HepG2 (cell line): ENCODE measurements at regions not wholly inside any gene's neighbourhood (a gene's known extent, or its start where the extent isn't known, plus 50 kb on each side); places are given as distances from the start of the nearest gene placed in this dataset.

Experiments used
- ATAC-seq: fragments of 200-7000 bp; cut with Tn5 transposase; 3 replicates; pipeline ENCODE4 v1.9.1; 2020; ENCODE audit warnings: mild to moderate bottlenecking, moderate library complexity
- BruUV-seq: library from RNA; stranded (reverse); fragments of 400-500 nt; replicated peaks from 2 replicates; lab custom pipeline; 2021; lab: Mats Ljungman, UMichigan
- CTCF ChIA-PET: fragments of 300-600 bp; formaldehyde crosslinking; extraction: SDS; loops from one replicate; lab custom pipeline; 2021; ENCODE audit warnings: low total read pairs, inconsistent platforms, low intra/inter-chr PET ratio; lab: Yijun Ruan, JAX
- POLR2A ChIA-PET: fragments of 350-600 bp; sonication (Branson Sonifier 250); formaldehyde crosslinking; loops from one replicate; lab custom pipeline; 2020; ENCODE audit warnings: antibody characterized with exemption, inconsistent platforms; lab: Yijun Ruan, JAX
- DNase-seq: peaks from one replicate; pipeline ENCODE4 v3.0.0-alpha.2; 2015; ENCODE audit warnings: low spot score
- FAIRE-seq: peaks from 3 replicates; lab custom pipeline; 2011; peaks lifted over from hg19 to GRCh38; lab: Jason Lieb, UNC
- H2AFZ ChIP-seq: one replicate; pipeline ENCODE4 v1.6.1; 2011; ENCODE audit warnings: low read length, inconsistent platforms
- H3K27ac ChIP-seq: fragments of 300-600 bp; 3 replicates; pipeline ENCODE4 v1.8.0; 2011; ENCODE audit warnings: mixed run types, mild to moderate bottlenecking, mixed read lengths, low read length, inconsistent platforms; ENCODE audit not compliant: insufficient read depth; ENCODE audit errors: extremely low read length
- H3K27me3 ChIP-seq, 2 experiments: fragments of 200-600 bp in 1 of 2; 2 replicates in 1 of 2; 3 replicates in 1 of 2; pipeline versions ENCODE4 v1.6.0 to v1.8.0; 2011; ENCODE audit warnings: low read length in 2 of 2, mild to moderate bottlenecking in 2 of 2, moderate library complexity in 2 of 2, inconsistent platforms in 1 of 2; ENCODE audit not compliant: insufficient read depth in 2 of 2, control insufficient read depth in 1 of 2
- H3K36me3 ChIP-seq, 2 experiments: fragments of 200-600 bp in 1 of 2; replicated peaks in 1 of 2; 2 replicates in 1 of 2; 3 replicates in 1 of 2; pipeline versions ENCODE4 v1.5.1 to v1.8.0; 2011; ENCODE audit warnings: low read length in 2 of 2, inconsistent platforms in 1 of 2; ENCODE audit not compliant: insufficient read depth in 2 of 2, control insufficient read depth in 1 of 2
- H3K4me1 ChIP-seq: 2 replicates; pipeline ENCODE4 v1.5.1; 2012; ENCODE audit warnings: low read length, inconsistent platforms; ENCODE audit not compliant: insufficient read depth
- H3K4me2 ChIP-seq: 2 replicates; pipeline ENCODE4 v1.6.0; 2011; ENCODE audit warnings: low read depth, low read length, inconsistent platforms
- H3K4me3 ChIP-seq, 3 experiments: fragments of 200-600 bp in 1 of 3; sonication (generic), shearing (Covaris generic) in 1 of 3; replicated peaks in 1 of 3; 2 replicates each; pipeline ENCODE4 v1.5.1; 2011 to 2016; ENCODE audit warnings: low read length in 3 of 3, inconsistent platforms in 2 of 3, low read depth in 2 of 3, mild to moderate bottlenecking in 2 of 3, control low read depth in 1 of 3, mixed read lengths in 1 of 3; ENCODE audit not compliant: insufficient read depth in 1 of 3
- H3K79me2 ChIP-seq: one replicate; pipeline ENCODE4 v1.6.1; 2011; ENCODE audit warnings: low read length, inconsistent platforms; ENCODE audit not compliant: insufficient read depth
- H3K9ac ChIP-seq: 2 replicates; pipeline ENCODE4 v1.6.0; 2011; ENCODE audit warnings: mild to moderate bottlenecking, low read depth, low read length, inconsistent platforms; ENCODE audit not compliant: insufficient read depth
- H3K9me3 ChIP-seq: 2 replicates; pipeline ENCODE4 v1.5.1; 2012; ENCODE audit warnings: mild to moderate bottlenecking, low read length
- H4K20me1 ChIP-seq: 2 replicates; pipeline ENCODE4 v1.6.0; 2011; ENCODE audit warnings: inconsistent platforms, mild to moderate bottlenecking, low read length, moderate library complexity; ENCODE audit not compliant: insufficient read depth
- ATF7 ChIP-seq, 2 experiments: fragments of 450-650 bp in 1 of 2; sonication (generic) in 1 of 2; formaldehyde crosslinking in 1 of 2; IDR thresholded peaks; 2 replicates each; pipeline versions ENCODE4 v1.4.0 to v1.6.1; 2016 to 2020; ENCODE audit warnings: antibody characterized with exemption in 1 of 2, mild to moderate bottlenecking in 1 of 2, missing genetic modification reagents in 1 of 2
- HOXA9 ChIP-seq: sonication (generic); formaldehyde crosslinking; IDR thresholded peaks from 2 replicates; pipeline ENCODE4 v1.8.1; 2022; ENCODE audit warnings: missing genetic modification reagents, mild to moderate bottlenecking, moderate library complexity, borderline replicate concordance
- MTF1 ChIP-seq: sonication (generic); formaldehyde crosslinking; IDR thresholded peaks from 2 replicates; pipeline ENCODE4 v1.5.0; 2020; ENCODE audit warnings: missing genetic modification reagents
- RARG ChIP-seq: sonication (generic); formaldehyde crosslinking; IDR thresholded peaks from 2 replicates; pipeline ENCODE4 v1.4.0; 2020; ENCODE audit warnings: low read depth, mild to moderate bottlenecking, missing genetic modification reagents
- RBFOX2 ChIP-seq: fragments of 200-400 bp; formaldehyde crosslinking; IDR thresholded peaks from 2 replicates; pipeline ENCODE4 v1.6.1; 2017; ENCODE audit warnings: low read depth, mild to moderate bottlenecking, low read length
- SMYD3 ChIP-seq: sonication (generic); formaldehyde crosslinking; IDR thresholded peaks from 2 replicates; pipeline ENCODE4 v1.8.1; 2023; ENCODE audit warnings: mild to moderate bottlenecking, missing genetic modification reagents
- TRIM24 ChIP-seq: sonication (generic); formaldehyde crosslinking; IDR thresholded peaks from 2 replicates; pipeline ENCODE4 v1.8.0; 2022; ENCODE audit warnings: mild to moderate bottlenecking, missing genetic modification reagents
- ZFP62 ChIP-seq: sonication (generic); formaldehyde crosslinking; IDR thresholded peaks from 2 replicates; pipeline ENCODE4 v1.4.0; 2020; ENCODE audit warnings: missing genetic modification reagents
- ZNF496 ChIP-seq: sonication (generic); formaldehyde crosslinking; IDR thresholded peaks from 2 replicates; pipeline ENCODE4 v1.8.1; 2023; ENCODE audit warnings: mild to moderate bottlenecking, moderate library complexity, missing genetic modification reagents; ENCODE audit not compliant: insufficient replicate concordance
- WGBS: methylation state at CpG from one replicate; pipeline ENCODE4 v1.1.6; 2017; ENCODE audit warnings: low lambda C conversion rate; 5-methylcytosine and 5-hydroxymethylcytosine counted together
- in situ Hi-C: cut with HindIII; loops from 2 replicates; pipeline ENCODE4 v1.10.0; 2017; ENCODE audit warnings: low pct_unique_long_range_greater_than_20kb; ENCODE audit not compliant: extremely low pct_ligation_motif_present
- intact Hi-C: fragments of 100-400 bp; cut with micrococcal nuclease; formaldehyde crosslinking; loops from one replicate; pipeline ENCODE4 v1.10.0; 2022; ENCODE audit not compliant: unreplicated experiment
- TF ChIP-seq, protein P1 (sequence below): IDR thresholded peaks from 2 replicates; pipeline ENCODE4 v1.6.1; 2012; ENCODE audit warnings: inconsistent platforms
- TF ChIP-seq, protein P2 (sequence below): sonication (generic); formaldehyde crosslinking; IDR thresholded peaks from 2 replicates; pipeline ENCODE4 v1.8.1; 2023; ENCODE audit warnings: mild to moderate bottlenecking, missing genetic modification reagents, borderline replicate concordance
- TF ChIP-seq, protein P3 (sequence below): sonication (generic); formaldehyde crosslinking; IDR thresholded peaks from 2 replicates; pipeline ENCODE4 v1.4.0; 2020; ENCODE audit warnings: missing genetic modification reagents; ENCODE audit errors: not compliant biosample characterization
- TF ChIP-seq, protein P4 (sequence below): sonication (generic); formaldehyde crosslinking; IDR thresholded peaks from 2 replicates; pipeline ENCODE4 v1.4.0; 2020; ENCODE audit warnings: mild to moderate bottlenecking, low read depth, missing genetic modification reagents

DNA sequence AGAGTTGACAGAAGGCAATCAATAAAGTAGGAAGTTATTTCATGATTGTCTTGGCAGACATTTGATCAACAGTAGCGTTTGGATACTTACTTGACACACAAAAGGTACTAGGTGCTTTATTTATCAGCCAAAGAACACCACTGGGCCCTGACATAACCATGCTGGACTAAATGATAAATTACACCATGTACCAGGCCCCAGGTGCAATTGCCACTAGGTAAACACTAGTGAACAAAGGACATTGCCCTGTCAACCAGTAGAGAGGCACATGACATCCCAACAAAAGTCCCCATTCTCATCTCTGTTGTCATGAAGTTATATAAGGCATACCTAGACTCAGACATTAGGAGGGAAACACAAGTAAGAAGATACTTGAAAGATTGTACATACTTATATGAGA is 747.2 kb downstream of the SATB2 start:
- H3K36me3 ChIP-seq = no peaks in the 10 kb centered on the region
- WGBS = 0% methylated on average over 1 of the region's 1 CpG
- H3K9ac ChIP-seq = no peak overlapping the region
- no peak for FAIRE-seq
- no peaks in the 10 kb centered on the region for H3K4me1 ChIP-seq
- H3K27me3 ChIP-seq = no peaks in the 10 kb centered on the region
- H2AFZ ChIP-seq = no peak overlapping the region
- TF ChIP-seq, protein P1, sequence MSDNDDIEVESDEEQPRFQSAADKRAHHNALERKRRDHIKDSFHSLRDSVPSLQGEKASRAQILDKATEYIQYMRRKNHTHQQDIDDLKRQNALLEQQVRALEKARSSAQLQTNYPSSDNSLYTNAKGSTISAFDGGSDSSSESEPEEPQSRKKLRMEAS = no peak
- TF ChIP-seq, protein P2, sequence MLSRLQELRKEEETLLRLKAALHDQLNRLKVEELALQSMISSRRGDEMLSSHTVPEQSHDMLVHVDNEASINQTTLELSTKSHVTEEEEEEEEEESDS (CRISPR knock-in tag) = no peak
- no peak for TF ChIP-seq SMYD3 (CRISPR knock-in tag)
- no peak for TF ChIP-seq ZNF496
- TF ChIP-seq ATF7 (IDR thresholded peaks at IDR 0.05) = no peak
- no peak for TF ChIP-seq ATF7 (CRISPR knock-in tag; IDR thresholded peaks at IDR 0.05)
- TF ChIP-seq ZFP62 (CRISPR knock-in tag) = no peak
- TF ChIP-seq MTF1 (CRISPR knock-in tag) = no peak
- TF ChIP-seq, protein P3, sequence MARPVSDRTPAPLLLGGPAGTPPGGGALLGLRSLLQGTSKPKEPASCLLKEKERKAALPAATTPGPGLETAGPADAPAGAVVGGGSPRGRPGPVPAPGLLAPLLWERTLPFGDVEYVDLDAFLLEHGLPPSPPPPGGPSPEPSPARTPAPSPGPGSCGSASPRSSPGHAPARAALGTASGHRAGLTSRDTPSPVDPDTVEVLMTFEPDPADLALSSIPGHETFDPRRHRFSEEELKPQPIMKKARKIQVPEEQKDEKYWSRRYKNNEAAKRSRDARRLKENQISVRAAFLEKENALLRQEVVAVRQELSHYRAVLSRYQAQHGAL (CRISPR knock-in tag) = no peak
- no peak for TF ChIP-seq HOXA9
- no peak for TF ChIP-seq RARG (CRISPR knock-in tag)
- TF ChIP-seq, protein P4, sequence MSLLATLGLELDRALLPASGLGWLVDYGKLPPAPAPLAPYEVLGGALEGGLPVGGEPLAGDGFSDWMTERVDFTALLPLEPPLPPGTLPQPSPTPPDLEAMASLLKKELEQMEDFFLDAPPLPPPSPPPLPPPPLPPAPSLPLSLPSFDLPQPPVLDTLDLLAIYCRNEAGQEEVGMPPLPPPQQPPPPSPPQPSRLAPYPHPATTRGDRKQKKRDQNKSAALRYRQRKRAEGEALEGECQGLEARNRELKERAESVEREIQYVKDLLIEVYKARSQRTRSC = no peak
- no peak for TF ChIP-seq RBFOX2
- no peak for TF ChIP-seq TRIM24
- TF ChIP-seq, all 625 proteins: peak for 0
- Histone ChIP-seq H3K4me3 (no peak overlapping the region), H4K20me1 (no peaks in the 10 kb centered on the region), H3K27ac (no peak overlapping the region), H3K4me2 (no peak overlapping the region), H3K79me2 (no peaks in the 10 kb centered on the region), H3K9me3 (no peaks in the 10 kb centered on the region)
- ChIA-PET CTCF (no interaction called here), POLR2A (no interaction called here)
- no TSS peak for BruUV-seq
- ATAC-seq = no peak
- intact Hi-C loops (no loop called here), in situ Hi-C loops (no loop called here)
- no peak for DNase-seq
